ENCODE measurements at regions not wholly inside any gene's neighbourhood (a gene's known extent, or its start where the extent isn't known, plus 50 kb on each side); places are given as distances from the start of the nearest gene placed in this dataset.

DNA sequence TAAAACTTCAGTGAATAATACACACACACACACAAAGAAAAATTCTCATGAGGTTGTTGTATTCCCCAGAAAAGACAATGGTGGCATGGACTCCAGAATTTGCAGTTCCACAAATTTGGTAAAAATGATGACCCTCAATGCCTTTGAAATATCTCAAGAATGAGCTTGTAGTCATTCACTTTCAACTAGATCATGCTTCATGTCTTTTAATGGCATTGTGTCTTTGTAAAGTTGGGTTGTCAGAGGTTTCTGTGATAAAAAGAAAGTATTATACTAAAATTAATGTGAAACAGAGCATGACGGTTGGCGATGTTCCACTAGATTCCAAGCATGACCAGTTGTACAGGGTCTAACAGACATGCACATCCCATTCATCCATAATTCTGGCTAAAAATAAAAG is 685.0 kb upstream of the FRG1 start:
- DNase-seq: no peak
- CTCF ChIA-PET: no interaction called here
- Mint-ChIP-seq H3K4me3 (no peak overlapping the region), H3K36me3 (no peaks in the 10 kb centered on the region), H3K27ac (no peak overlapping the region), H3K27me3 (no peaks in the 10 kb centered on the region), H3K4me1 (no peaks in the 10 kb centered on the region), H3K9me3 (peaks cover 0 to 27% (median 14%) of the 10 kb centered on the region in 11 donors)
- no peak overlapping the region for H3K27ac ChIP-seq (ENCODE audit: low read depth, low read length)
- H3K4me3 ChIP-seq (ENCODE audit: low read length): no peak overlapping the region
- POLR2A ChIA-PET: no interaction called here
- intact Hi-C loops (cut with micrococcal nuclease): no loop called here
- no peaks in the 10 kb centered on the region for H3K27me3 ChIP-seq (ENCODE audit: control insufficient read depth in 2 of 2, insufficient read depth in 2 of 2, low read length in 2 of 2)
- no peaks in the 10 kb centered on the region for H3K4me1 ChIP-seq (ENCODE audit: control insufficient read depth in 2 of 2, insufficient read depth in 2 of 2, low read length in 2 of 2)
- no peaks in the 10 kb centered on the region for H3K9me3 ChIP-seq (ENCODE audit: control insufficient read depth in 2 of 3, low read length in 3 of 3)
- ATAC-seq: no peak
- no peaks in the 10 kb centered on the region for H3K36me3 ChIP-seq (ENCODE audit: control insufficient read depth in 2 of 3, insufficient read depth in 3 of 3, low read length in 3 of 3)

- CTCF ChIA-PET: no interaction called here
- H3K4me3 Mint-ChIP-seq: no peak overlapping the region
- Histone ChIP-seq H3K4me3 (ENCODE audit: low read length) (no peak overlapping the region), H3K9me3 (ENCODE audit: control insufficient read depth in 2 of 3, low read length in 3 of 3) (no peaks in the 10 kb centered on the region), H3K36me3 (ENCODE audit: control insufficient read depth in 2 of 3, insufficient read depth in 3 of 3, low read length in 3 of 3) (no peaks in the 10 kb centered on the region), H3K27me3 (ENCODE audit: control insufficient read depth in 2 of 2, insufficient read depth in 2 of 2, low read length in 2 of 2) (no peaks in the 10 kb centered on the region), H3K4me1 (ENCODE audit: control insufficient read depth in 2 of 2, insufficient read depth in 2 of 2, low read length in 2 of 2) (no peaks in the 10 kb centered on the region), H3K27ac (ENCODE audit: low read depth, low read length) (no peak overlapping the region)
- POLR2A ChIA-PET: no interaction called here
- ATAC-seq: no peak
- no peak for DNase-seq
- intact Hi-C loops (cut with micrococcal nuclease): no loop called here
- H3K27me3 Mint-ChIP-seq: no peaks in the 10 kb centered on the region
- H3K27ac Mint-ChIP-seq: no peak overlapping the region
- H3K9me3 Mint-ChIP-seq: peaks cover 0 to 26% (median 14%) of the 10 kb centered on the region in 11 donors
- H3K36me3 Mint-ChIP-seq: no peaks in the 10 kb centered on the region
- H3K4me1 Mint-ChIP-seq: peaks cover 0 to 1% (median 0%) of the 10 kb centered on the region in 7 donors
Observed at GRCh38 chr4:189261475-189261874, 679.2 kb upstream of the FRG1 start.

DNA sequence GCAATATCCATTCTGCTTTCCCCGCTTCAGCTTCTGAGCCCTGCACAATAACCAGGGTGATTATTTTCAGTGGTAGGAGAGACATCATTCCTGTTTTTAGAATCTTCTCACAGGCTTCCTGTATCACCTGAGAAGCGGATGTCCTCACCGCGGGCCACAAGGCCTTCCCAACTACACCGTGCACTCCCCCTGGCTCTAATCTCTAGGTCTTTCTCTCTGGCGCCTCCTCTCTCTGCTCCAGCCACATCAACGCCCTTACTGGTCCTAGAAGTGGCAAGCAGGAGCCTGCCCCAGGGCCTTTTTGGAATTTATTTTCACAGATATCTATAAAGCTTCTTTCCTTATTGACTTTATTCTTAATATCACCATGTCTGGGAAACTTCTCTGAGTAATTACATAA is 675.2 kb upstream of the FRG1 start:
- ChIA-PET CTCF (no interaction called here), POLR2A (no interaction called here)
- Histone ChIP-seq H3K4me3 (ENCODE audit: low read length) (no peak overlapping the region), H3K27ac (ENCODE audit: low read depth, low read length) (no peak overlapping the region), H3K36me3 (ENCODE audit: control insufficient read depth in 2 of 3, insufficient read depth in 3 of 3, low read length in 3 of 3) (no peaks in the 10 kb centered on the region), H3K27me3 (ENCODE audit: control insufficient read depth in 2 of 2, insufficient read depth in 2 of 2, low read length in 2 of 2) (no peaks in the 10 kb centered on the region), H3K9me3 (ENCODE audit: control insufficient read depth in 2 of 3, low read length in 3 of 3) (no peaks in the 10 kb centered on the region), H3K4me1 (ENCODE audit: control insufficient read depth in 2 of 2, insufficient read depth in 2 of 2, low read length in 2 of 2) (no peaks in the 10 kb centered on the region)
- Mint-ChIP-seq H3K9me3 (peaks cover 4 to 28% (median 18%) of the 10 kb centered on the region in 11 donors), H3K27me3 (no peaks in the 10 kb centered on the region), H3K4me1 (peaks cover 0 to 1% (median 0%) of the 10 kb centered on the region in 7 donors), H3K27ac (no peak overlapping the region), H3K4me3 (no peak overlapping the region), H3K36me3 (peaks cover 0 to 4% (median 0%) of the 10 kb centered on the region in 5 donors)
- no peak for DNase-seq
- ATAC-seq: no peak
- intact Hi-C loops (cut with micrococcal nuclease): no loop called here

DNA sequence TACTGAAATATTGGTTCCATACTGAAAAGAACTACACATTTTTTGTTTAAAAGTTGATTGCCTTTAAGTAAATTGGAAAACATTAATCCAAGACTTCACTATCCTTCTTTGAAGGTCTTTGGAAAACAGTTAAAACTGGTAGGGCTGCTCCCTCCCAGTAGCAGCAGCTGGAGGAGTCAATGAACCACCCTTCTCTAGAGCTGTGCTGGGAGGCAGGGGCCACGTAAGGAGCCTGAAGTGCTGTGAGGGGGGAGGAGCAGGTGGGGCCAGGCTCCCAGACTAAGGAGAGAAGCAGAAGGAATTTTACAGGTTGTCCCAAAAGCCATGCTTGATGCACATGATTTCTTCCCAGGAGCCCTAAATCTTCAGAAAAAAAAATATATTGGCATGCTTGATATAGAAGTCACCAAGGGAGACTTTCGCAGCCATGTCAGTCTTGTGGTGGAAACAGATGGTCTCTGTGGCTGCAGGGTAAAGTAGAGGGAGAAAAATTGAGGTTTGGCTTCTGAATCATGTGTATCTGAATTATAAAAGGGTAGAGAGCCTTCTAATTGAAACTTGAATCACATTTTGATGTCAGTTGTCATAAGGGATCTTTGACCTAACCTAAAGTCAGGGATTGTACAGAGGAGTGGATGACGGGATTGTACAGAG is 673.2 kb upstream of the FRG1 start:
- intact Hi-C loops (cut with micrococcal nuclease): no loop called here
- no peaks in the 10 kb centered on the region for H3K27me3 Mint-ChIP-seq
- CTCF ChIA-PET: no interaction called here

DNA sequence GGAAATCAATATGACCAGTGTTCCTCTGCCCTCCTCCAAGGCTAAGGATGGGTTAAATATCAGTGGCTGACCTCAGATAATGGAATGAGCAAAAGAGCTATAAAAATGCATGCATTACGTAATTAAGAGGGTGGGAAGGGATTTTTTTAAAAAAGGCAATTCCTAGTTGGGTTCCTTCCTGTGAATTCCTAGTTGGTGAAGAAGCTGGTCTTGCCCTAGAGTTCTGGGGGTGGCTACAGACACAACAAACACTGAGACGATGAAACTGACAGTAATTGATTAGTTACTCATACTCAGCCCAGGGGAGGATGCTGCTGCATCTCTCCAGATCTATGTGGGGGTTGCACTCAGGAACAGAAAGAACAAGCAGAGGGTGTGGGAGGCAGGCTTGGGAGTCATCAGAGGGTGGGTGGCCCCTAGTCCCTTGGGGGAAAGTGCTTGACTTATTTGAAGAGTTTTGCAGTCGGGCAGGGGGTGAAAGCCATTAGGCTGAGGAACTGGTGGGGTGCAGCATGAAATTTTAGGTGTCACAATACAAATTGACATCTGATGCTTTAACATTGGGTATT is 662.0 kb upstream of the FRG1 start:
- ChIA-PET POLR2A (no interaction called here), CTCF (no interaction called here)
- H3K27ac ChIP-seq (ENCODE audit: low read depth, low read length): no peak overlapping the region
- ATAC-seq (no peak), DNase-seq (no peak)
- Mint-ChIP-seq H3K36me3 (peaks cover 0 to 4% (median 0%) of the 10 kb centered on the region in 5 donors), H3K4me1 (no peaks in the 10 kb centered on the region), H3K27ac (no peak overlapping the region), H3K9me3 (peaks cover 0 to 17% (median 9%) of the 10 kb centered on the region in 11 donors), H3K4me3 (no peak overlapping the region), H3K27me3 (no peaks in the 10 kb centered on the region)
- H3K4me1 ChIP-seq (ENCODE audit: control insufficient read depth in 2 of 2, insufficient read depth in 2 of 2, low read length in 2 of 2): no peaks in the 10 kb centered on the region
- H3K27me3 ChIP-seq (ENCODE audit: control insufficient read depth in 2 of 2, insufficient read depth in 2 of 2, low read length in 2 of 2): no peaks in the 10 kb centered on the region
- H3K9me3 ChIP-seq (ENCODE audit: control insufficient read depth in 2 of 3, low read length in 3 of 3): no peaks in the 10 kb centered on the region
- no peak overlapping the region for H3K4me3 ChIP-seq (ENCODE audit: low read length)
- intact Hi-C loops (cut with micrococcal nuclease): no loop called here
- no peaks in the 10 kb centered on the region for H3K36me3 ChIP-seq (ENCODE audit: control insufficient read depth in 2 of 3, insufficient read depth in 3 of 3, low read length in 3 of 3)

More for the DNA sequence above, 673.2 kb upstream of the FRG1 start:
- Histone ChIP-seq H3K9me3 (ENCODE audit: control insufficient read depth in 2 of 3, low read length in 3 of 3) (no peaks in the 10 kb centered on the region), H3K4me3 (ENCODE audit: low read length) (no peak overlapping the region), H3K36me3 (ENCODE audit: control insufficient read depth in 2 of 3, insufficient read depth in 3 of 3, low read length in 3 of 3) (no peaks in the 10 kb centered on the region), H3K27ac (ENCODE audit: low read depth, low read length) (no peak overlapping the region), H3K4me1 (ENCODE audit: control insufficient read depth in 2 of 2, insufficient read depth in 2 of 2, low read length in 2 of 2) (no peaks in the 10 kb centered on the region), H3K27me3 (ENCODE audit: control insufficient read depth in 2 of 2, insufficient read depth in 2 of 2, low read length in 2 of 2) (no peaks in the 10 kb centered on the region)
- ATAC-seq: no peak
- DNase-seq: no peak
- no peaks in the 10 kb centered on the region for H3K4me1 Mint-ChIP-seq
- peaks cover 0 to 4% (median 0%) of the 10 kb centered on the region in 5 donors for H3K36me3 Mint-ChIP-seq
- no peak overlapping the region for H3K27ac Mint-ChIP-seq
- POLR2A ChIA-PET: no interaction called here
- H3K4me3 Mint-ChIP-seq: no peak overlapping the region
- H3K9me3 Mint-ChIP-seq: peaks cover 2 to 20% (median 7%) of the 10 kb centered on the region in 11 donors

DNA sequence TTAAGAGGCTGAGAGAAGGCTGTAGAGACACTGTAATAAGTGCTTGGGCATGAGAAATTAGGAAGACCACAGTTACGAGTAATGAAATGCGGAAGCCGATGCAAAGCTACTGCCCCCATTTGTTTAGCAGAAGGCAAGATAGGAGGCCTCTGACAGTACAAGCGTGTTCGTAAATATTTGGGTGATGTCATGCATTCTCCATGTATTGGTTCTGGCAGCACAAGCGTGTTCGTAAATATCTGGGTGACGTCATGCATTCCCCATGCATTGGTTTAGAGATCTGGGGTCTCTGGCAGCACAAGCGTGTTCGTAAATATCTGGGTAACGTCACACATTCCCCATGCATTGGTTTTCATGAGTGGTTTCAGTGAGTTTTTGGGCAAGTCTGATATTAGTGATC is 661.5 kb upstream of the FRG1 start:
- no peaks in the 10 kb centered on the region for H3K4me1 ChIP-seq (ENCODE audit: control insufficient read depth in 2 of 2, insufficient read depth in 2 of 2, low read length in 2 of 2)
- no peak for DNase-seq
- ChIA-PET CTCF (no interaction called here), POLR2A (no interaction called here)
- no peaks in the 10 kb centered on the region for H3K36me3 ChIP-seq (ENCODE audit: control insufficient read depth in 2 of 3, insufficient read depth in 3 of 3, low read length in 3 of 3)
- peaks cover 0 to 4% (median 0%) of the 10 kb centered on the region in 5 donors for H3K36me3 Mint-ChIP-seq
- no peaks in the 10 kb centered on the region for H3K27me3 ChIP-seq (ENCODE audit: control insufficient read depth in 2 of 2, insufficient read depth in 2 of 2, low read length in 2 of 2)
- no peak overlapping the region for H3K4me3 Mint-ChIP-seq
- no peak overlapping the region for H3K4me3 ChIP-seq (ENCODE audit: low read length)
- no peak for ATAC-seq
- H3K9me3 Mint-ChIP-seq: peaks cover 0 to 17% (median 9%) of the 10 kb centered on the region in 11 donors
- no peaks in the 10 kb centered on the region for H3K4me1 Mint-ChIP-seq
- no peaks in the 10 kb centered on the region for H3K27me3 Mint-ChIP-seq
- H3K27ac Mint-ChIP-seq: no peak overlapping the region
- H3K27ac ChIP-seq (ENCODE audit: low read depth, low read length): no peak overlapping the region
- no peaks in the 10 kb centered on the region for H3K9me3 ChIP-seq (ENCODE audit: control insufficient read depth in 2 of 3, low read length in 3 of 3)
- intact Hi-C loops (cut with micrococcal nuclease): no loop called here

DNA sequence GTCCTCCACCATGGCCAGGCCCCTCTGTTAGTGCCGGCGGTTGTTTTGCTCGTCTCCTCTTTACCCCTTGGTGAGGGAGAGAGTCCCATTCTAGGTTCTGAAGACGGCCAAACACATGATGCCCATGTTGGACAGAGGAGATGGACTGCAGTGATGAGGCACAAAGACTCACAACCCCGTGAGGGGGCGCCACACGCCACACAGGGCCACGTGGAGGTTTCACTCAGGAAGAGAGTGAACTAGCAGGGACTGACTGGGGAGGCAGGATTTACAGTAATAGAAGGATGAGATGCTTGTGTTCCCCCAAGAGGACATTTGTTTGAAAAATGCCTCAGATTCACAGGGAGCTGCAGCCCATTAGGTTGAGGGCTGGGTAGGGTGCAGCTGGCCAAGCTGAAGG is 655.3 kb upstream of the FRG1 start:
- no peak overlapping the region for H3K27ac ChIP-seq (ENCODE audit: low read depth, low read length)
- Mint-ChIP-seq H3K27ac (no peak overlapping the region), H3K27me3 (peaks cover 0 to 5% (median 0%) of the 10 kb centered on the region in 5 donors), H3K4me3 (no peak overlapping the region), H3K36me3 (no peaks in the 10 kb centered on the region), H3K4me1 (no peaks in the 10 kb centered on the region), H3K9me3 (peaks cover 0 to 13% (median 6%) of the 10 kb centered on the region in 11 donors)
- no peak for DNase-seq
- ChIA-PET POLR2A (no interaction called here), CTCF (no interaction called here)
- no peaks in the 10 kb centered on the region for H3K36me3 ChIP-seq (ENCODE audit: control insufficient read depth in 2 of 3, insufficient read depth in 3 of 3, low read length in 3 of 3)
- no peak for ATAC-seq
- no peaks in the 10 kb centered on the region for H3K27me3 ChIP-seq (ENCODE audit: control insufficient read depth in 2 of 2, insufficient read depth in 2 of 2, low read length in 2 of 2)
- intact Hi-C loops (cut with micrococcal nuclease): no loop called here
- no peaks in the 10 kb centered on the region for H3K9me3 ChIP-seq (ENCODE audit: control insufficient read depth in 2 of 3, low read length in 3 of 3)
- no peak overlapping the region for H3K4me3 ChIP-seq (ENCODE audit: low read length)
- no peaks in the 10 kb centered on the region for H3K4me1 ChIP-seq (ENCODE audit: control insufficient read depth in 2 of 2, insufficient read depth in 2 of 2, low read length in 2 of 2)
